NCI-H2196 (cell line): ENCODE measurements at regions not wholly inside any gene's neighbourhood (a gene's known extent, or its start where the extent isn't known, plus 50 kb on each side); places are given as distances from the start of the nearest gene placed in this dataset.
A peak's percentile ranks its signal among the peaks of the same experiment; 100 is the strongest.

Experiments used
- DNase-seq: peaks from one replicate; lab custom pipeline; 2025; ENCODE audit not compliant: unreplicated experiment; lab: John Stamatoyannopoulos, UW

DNA sequence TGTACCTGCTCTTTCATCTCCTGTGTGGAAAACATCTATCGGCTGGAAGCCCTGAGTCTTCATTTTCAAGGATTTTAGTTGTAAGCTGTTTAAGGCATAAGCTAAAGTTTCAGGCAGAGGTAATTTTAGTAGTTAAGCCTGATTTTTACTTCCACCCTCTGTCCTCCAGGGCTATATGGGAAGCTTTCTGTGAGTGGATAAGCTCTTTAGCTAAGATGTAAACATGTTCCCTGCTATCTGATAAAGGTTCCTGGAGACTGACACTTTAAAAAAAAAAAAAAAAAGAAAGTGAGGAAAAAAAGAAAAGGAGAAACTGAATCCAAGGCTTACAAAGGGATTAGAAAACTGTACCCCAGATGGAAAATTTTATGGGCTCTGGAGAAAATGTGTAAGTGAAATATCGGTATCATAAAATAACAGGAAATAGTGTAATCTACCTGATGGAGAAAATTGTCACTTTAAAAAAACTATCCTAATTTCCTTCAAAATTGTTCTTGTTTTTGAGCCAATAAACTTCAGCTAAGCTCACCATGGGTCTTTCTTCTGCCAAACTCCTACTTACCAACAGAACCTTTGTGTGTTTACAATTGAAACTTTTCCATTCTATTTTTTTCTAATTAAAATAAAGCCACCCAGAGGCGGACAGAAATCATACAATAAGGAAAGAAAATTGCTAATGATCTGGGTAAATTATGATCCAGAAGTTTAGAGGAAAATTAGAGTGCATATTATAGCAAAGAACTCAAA, 180.5 kb downstream of the TGFB2 start:
- DNase-seq, result no peak

GRCh38 chr1:218526198-218526580, 181.1 kb downstream of the TGFB2 start:
- no peak for DNase-seq

GRCh38 chr1:218527737-218528136, 182.6 kb downstream of the TGFB2 start:
- DNase-seq, result no peak

DNA sequence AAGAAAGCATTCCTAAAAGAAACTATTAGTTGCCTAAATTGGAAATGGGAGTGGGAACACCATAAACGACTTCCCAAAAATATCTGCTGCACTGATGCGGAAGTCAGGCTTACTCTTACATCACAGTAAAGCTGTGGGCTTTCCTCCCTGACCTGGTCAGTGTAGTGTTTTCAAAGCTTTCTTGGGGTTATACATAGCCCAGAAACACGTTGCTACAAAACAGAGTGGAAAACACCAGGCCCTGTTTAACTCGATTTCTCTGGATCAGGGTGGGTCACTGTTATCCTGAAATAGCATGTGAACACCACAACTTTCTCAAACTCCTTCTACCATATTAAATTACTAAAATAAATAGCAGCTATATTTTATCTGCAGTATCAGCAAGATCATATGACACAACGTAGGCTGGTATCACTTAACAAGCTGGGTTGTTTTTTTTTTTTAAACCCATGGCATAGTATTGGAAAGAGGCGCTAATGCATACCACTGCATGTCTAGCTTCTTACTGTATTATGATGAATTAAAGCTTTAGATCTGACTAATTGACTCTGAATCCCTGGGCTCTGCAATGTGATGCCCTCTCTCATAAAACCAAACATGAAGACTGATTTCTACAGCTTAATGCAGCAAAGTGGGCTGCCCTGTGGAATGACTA, 184.6 kb downstream of the TGFB2 start:
- no peak for DNase-seq

DNA sequence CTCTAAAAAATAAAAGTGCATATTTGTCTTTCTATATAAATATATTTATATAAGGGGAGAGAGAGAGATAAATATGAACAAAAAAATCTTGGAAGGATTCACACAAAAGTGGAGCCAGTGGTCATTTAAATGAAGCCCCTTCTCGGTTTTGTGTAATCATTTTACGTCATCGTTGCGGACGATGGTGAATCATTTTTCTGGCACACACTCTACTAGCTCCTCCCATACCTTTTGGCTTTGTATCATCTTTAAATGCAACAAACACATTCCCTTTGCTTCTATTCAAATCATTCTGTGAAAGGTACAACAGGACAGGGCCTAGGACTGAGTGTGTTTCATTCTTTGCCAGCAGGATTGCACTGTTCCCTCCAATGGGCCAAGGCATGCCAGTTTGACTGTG, 186.8 kb downstream of the TGFB2 start:
- DNase-seq, result no peak

- no peak for DNase-seq
Observed at GRCh38 chr1:218536296-218536986, 191.3 kb downstream of the TGFB2 start.

- DNase-seq, result no peak
Observed at GRCh38 chr1:218537122-218537913, 192.2 kb downstream of the TGFB2 start.

- DNase-seq, result no peak
Observed at GRCh38 chr1:218538341-218538740, 193.2 kb downstream of the TGFB2 start.

DNA sequence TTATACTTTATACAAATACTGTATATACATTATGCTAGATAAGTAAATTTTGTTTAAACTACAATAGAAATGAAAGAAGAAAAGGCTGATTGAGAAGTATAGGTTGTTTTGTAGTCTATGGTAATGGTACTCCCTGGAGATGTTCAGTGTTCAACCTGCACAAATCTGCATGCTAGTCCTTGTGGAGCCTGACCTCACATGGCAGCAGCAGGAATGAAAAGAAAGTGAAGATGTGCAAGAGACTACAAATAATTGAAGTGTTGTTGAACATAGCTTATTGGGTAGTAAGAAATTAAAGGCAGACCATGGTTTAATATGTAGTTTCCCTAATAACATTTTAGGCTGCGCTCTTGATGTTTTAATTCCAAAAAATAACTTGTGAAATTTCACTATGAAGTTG, 201.2 kb downstream of the TGFB2 start:
- no peak for DNase-seq

DNA sequence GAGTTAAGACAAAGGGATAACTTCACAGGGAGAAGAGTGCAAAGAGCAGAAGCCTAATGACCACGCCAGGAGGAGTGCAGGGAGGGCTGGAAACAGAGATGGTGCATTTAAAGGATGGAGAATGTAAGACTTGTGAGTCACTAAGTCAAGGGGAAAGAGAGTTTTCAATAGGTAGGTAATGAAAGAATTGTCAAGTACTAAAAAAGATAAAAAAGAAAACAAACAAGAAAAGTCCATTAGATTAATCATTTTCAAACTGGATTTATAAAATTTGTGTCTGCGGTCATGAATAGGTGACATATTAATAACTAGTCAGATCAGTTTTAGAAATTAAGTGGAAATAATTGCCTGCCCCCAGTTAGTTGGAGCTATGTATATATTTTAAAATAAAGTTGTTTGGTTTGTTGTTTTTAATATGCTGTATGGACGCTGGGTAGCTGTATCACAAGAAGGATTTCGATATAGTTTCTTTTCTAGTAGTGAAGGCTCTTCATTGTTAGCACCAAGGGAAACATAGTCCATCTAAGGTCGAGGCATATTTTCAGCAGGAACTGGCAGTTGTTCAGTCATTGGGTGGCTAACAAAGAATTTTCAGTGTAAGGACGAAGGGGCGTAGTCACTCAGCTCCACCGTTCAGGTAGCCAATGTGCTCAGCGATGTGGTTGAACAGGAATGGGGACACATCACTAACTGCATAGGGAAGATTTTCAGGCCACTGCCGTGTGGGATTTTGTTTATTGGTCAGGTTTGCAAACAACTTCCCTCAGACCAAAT, 203.0 kb downstream of the TGFB2 start:
- DNase-seq, result no peak

- DNase-seq, result no peak
Observed at GRCh38 chr1:218548764-218549163, 203.6 kb downstream of the TGFB2 start.

DNA sequence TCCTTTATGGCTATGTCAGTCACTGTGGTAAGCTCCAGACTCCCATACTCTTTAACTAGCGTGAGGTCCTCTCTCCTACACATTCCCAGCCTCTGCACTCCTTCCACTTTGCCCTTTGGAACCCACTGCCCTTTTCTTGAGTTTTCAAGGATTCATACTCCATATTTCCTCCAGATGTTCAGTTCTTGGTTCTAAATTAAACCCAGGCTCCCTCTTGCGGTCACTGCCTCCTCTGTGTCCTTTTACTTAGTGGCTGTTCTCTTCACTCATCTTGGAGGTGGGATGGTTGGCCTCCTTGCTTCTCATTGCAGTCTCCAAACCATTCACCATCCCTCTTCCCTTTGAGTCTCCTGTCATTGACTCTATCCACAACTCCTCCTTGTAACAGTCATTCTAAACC, 208.1 kb downstream of the TGFB2 start:
- DNase-seq, result no peak

GRCh38 chr1:218556016-218556415, 210.9 kb downstream of the TGFB2 start:
- DNase-seq, result no peak

DNA sequence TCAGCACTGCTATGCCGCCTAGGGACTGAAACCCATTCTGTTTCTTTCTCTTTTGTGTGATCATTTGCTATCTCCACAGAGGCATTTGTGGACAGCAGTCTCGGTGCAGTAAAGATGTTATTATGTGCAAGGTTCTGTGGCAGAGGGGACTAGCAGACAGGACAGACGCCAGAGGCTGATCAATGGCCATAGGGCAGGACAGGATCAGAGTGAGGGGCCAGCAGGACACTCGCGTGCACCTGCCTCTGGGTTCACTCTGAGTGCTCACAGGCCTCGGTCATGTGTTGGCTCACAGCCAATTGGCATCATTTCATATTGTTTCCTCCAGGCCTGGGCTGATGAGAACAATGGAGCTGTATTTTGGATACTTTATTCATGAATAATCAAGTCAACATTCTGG, 212.6 kb downstream of the TGFB2 start:
- peak; percentile 72 for DNase-seq

DNA sequence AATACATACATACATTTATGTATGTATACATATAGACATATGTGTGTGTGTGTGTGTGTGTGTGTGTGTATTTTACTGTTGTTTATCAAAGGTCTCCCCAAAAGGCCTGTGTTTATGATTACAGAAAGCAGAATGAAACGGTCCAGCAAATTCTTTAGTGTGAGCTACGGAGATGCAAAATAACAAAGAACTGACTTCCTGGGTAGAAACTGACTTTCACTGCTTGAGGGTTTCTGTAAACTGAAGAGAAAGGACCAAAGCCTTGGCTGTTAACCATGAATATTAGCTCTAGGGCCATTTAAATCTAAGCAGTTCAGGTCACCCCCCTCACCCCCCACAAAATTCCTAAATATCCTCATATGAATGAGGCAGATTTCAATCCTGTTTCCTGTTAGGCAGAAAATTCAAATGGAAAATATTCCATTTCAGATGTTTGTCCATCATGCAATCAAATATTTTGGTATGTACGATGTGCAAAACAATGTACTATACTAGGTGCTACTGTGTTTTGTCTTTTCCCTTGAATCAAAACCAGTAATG, 213.2 kb downstream of the TGFB2 start:
- no peak for DNase-seq

GRCh38 chr1:218565377-218565776, 220.2 kb downstream of the TGFB2 start:
- DNase-seq, result no peak

DNA sequence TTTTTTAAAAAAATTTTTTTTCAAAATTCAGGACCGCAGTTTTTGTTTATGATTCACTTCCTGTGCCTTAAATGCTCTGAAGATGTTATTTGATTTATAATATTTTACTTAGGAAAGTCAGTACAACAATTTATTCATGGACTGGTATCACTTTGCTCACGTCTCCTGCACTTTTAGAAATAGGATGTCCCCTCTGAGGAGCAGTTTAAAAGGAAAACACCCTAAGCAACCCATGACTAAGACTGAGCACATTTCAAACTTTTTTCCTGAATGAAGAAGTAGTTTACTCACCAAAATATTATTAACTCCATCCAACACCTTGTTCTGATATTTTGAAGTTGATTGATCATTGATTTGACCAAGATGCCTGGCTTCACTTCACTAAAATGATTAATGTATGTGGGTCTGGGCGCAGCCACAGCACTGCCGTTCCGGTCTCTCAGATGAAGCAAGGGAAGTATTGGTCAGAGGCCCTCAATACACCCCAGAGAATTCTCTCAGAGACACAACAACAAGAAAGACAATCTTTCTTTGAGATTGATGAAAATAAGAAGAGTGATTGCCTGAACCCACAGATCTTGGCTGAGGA, 223.9 kb downstream of the TGFB2 start:
- no peak for DNase-seq

GRCh38 chr1:218570456-218570855, 225.3 kb downstream of the TGFB2 start:
- no peak for DNase-seq

DNA sequence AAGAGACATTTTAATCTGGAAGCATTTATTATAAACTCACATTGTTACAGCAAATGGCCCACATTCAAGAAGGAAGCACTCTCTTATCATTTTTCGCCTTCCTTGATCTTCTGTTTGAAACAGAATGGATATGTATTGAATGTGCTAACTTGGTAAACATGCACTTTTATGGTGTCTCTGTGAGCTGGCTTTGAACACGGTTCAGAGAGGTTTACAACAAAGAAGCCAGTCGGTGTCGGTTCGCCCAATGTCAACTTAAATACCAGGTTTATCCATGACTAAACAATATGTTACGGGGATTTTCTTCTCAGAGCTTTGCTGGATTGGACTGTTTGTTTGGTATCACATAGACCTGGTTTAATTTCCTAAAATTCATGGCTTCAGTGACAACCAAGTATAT, 226.4 kb downstream of the TGFB2 start:
- no peak for DNase-seq

- DNase-seq, result no peak
Observed at GRCh38 chr1:218572050-218572449, 226.9 kb downstream of the TGFB2 start.
